ENCODE measurements at regions not wholly inside any gene's neighbourhood (a gene's known extent, or its start where the extent isn't known, plus 50 kb on each side); places are given as distances from the start of the nearest gene placed in this dataset.
"Not testable (repeated sequence)": the region's sequence is repeated elsewhere in the genome, so short reads cannot be mapped to it uniquely, and the experiment has no call there.

DNA sequence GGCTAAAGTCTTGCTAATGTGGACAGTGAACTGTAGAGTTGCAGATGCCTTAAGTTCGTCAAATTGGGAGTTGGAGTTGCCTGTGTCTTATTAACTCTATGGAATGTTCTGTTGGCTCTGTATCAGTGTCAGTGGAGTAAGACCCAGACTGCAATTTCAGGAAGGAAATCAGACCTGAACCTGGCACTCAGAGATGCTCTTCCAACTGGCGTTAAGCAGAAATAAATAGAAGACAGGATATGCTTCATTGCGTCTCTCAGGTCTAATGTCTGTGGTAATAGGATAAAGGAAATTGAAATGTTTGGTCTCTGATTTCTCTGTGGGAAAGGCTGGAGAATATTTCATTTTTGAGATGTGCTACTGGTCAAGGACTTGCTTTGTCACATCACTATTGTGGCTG lies 846.7 kb upstream of the ID2 start:
- no peak for DNase-seq

DNA sequence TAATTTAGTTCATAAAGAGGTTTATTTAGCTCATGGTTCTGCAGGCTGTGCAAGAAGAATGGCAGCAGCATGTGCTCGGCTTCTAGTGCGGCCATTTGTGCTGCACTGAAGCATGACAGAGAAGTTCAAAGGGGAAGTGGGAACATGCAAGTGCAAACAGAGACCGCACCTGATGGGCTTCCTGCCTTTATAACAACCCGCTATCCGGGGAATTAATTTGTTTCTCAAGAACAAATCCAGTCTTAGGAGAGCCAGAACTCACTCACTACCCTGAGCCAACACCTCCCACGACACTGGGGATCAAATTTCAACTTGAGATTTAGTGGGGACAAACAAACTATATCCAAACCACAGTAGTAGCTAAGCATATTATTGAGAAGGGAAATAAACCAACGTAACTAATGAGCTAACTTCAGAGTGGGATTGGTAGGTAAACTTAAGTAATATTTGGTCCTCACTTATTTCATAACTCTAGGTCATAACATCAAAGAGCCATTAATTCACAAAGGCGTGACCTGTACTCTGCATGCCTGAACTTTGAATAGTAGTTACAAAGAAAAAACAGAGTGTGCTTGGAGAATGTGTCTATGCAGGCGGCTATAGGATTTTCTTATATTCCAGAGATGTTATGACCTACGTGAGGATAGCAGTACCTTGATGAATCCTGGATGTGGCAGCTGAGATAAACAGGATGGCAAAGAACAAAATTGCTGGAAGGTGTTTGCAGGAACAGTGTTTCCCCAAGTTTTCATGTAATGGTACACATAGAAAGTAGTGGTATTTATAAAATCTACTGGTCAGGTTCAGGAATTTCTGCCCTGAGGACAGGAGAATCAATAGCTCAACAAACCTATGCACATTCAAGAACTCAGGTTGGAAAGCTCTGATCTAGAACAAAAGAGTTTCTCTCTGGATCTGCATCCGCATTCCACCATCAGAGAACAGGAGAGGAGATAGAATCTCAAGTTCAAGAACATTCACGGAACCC lies 845.9 kb upstream of the ID2 start:
- DNase-seq = no peak

DNA sequence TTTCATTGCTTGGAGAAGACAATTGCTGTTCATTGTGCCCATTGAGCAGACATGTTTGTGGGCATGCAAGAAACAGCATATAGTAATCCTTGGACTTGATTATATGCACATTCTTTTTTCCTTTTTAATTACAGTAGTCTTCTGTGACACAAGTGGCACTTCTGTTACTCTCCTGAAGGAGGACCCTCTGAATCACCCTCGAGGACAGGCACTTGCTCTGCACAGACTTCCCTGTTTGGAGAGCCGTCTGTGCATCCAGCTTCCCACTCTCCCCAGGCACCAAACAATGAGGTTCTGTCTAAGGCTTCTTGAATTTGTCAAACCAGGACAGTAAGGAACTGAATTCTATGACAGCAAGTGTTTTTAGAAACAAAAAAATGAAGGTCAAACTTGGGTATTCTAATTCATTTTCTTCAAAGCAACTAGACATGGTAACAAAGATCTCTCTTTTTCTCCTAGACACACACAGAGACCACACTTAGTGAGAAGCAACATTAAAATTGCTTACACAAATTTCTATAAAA lies 844.6 kb upstream of the ID2 start:
- DNase-seq = no peak

DNA sequence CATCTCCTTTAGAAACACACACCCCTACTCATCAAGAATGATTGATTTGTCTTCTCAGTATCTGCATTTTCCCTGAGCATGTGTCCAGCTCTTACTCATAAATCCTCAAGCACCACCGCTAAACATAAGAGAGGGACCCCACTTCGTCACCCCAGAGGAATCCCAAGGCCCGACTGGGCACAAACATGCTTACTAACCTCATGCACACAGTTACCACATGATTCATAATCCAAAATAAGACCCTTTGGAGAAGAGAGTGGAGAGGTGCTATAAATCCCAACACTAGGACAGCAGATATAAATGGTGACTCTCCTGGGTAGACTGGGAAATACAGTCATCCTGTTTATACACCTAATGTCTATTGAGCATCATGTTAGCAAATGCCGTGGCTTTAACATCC lies 843.2 kb upstream of the ID2 start:
- DNase-seq = no peak

DNA sequence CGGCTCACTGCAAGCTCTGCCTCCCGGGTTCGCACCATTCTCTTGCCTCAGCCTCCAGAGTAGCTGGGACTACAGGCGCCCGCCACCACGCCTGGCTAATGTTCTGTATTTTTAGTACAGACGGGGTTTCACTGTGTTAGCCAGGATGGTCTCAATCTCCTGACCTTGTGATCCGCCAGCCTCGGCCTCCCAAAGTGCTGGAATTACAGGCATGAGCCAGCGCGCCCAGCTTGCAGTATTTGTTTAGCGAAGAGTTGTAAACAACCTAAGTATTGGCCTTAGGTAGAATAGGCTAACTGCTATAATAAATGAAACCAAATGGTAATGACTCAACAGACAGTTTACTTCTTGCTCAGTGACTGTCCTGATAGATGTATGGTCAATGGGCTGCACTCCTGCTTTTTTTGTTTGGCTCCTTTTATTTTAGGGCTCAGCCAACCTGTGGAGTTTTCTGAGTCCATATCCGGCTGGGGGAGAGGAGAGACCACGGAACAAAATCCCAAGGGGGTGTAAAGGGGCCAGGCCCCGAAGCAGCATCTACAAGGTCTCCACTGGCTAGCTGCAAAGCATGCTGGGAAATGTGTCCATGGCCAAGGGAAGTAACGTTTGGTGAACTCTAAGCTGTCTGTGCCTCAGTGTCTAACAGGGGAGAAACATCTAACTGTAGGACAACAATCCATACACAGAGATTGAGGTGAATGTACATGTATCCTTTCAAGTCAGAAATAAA lies 841.0 kb upstream of the ID2 start:
- DNase-seq = no peak

DNA sequence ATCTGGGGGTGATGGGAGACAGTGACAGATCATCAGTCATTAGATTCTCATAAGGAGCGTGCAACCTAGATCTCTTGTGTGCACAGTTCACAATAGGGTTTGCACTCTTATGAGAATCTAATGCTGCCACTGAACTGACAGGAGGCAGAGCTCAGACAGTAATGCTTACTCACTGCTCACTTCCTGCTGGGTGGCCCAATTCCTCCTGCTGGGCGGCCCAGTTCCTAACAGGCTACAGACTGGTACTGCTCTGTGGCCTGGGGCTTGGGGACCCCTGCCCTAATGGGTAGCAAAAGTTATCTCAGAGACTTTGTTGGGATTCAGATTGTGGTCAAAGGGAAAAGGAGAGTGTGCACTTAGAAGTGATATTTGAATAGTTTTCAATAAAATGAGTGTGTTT lies 840.1 kb upstream of the ID2 start:
- no peak for DNase-seq

DNA sequence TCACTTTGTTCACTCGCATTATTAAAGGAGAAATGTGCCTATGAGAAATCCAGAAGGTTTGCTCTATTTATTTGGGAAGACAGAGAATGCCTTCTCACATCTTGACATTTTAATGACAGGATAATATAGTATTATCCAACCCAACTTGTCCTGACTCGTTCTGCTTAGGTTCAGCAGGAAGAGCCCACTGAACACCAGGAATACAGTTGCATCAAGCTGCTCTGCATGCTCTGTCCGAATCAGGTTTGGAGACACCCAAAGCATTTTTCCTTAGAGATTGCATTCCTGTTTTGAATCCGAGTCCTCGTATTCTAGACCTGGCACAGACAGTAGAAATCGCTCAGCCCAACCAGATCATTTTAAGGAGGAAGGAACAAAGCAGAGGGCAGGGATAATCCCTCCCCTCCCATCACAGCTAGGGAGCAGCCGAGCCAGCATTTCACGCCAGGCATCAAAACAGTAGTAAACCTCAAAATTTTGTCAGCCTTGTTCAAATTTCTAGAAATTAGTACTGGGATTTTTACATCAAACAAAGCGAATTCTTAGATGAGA lies 837.4 kb upstream of the ID2 start:
- no peak for DNase-seq

DNA sequence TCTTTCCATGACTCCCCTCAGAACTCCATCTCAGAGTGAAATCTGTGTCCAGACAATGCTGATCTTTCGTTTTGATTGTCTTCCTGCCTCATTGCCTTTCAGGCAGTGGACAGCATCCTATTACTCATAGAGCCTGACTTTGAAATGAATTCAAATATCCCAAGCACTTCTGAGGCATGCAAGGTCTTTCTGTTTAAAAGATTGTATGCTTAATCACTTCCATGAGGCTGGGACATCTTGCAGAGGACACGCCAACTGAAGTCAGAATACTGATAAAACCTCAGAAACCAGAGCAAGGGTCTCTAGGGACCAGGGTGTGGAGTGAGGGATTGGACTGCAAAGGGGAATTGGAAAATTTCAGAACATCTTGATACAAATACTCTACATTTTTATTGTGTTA lies 836.5 kb upstream of the ID2 start:
- no peak for DNase-seq

DNA sequence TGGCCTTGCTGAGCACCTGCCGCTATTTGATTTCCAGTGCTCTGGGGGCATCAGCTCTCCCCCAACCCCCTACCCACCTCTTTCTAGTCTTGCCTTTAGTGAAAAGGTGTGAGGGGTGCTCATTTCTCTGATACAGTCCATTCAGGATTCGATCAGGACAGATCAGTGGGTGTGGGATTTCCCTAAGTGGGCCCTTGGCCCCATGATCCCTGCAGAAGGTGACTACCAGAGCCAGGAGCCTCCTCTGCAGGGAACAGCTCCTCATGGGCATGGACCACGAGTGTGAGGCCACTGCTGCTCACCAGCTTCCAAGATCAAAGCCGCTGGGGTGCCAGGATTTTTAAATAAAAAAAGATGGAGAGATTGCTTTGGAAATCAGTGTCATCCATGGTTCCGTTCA lies 835.2 kb upstream of the ID2 start:
- DNase-seq = no peak

DNA sequence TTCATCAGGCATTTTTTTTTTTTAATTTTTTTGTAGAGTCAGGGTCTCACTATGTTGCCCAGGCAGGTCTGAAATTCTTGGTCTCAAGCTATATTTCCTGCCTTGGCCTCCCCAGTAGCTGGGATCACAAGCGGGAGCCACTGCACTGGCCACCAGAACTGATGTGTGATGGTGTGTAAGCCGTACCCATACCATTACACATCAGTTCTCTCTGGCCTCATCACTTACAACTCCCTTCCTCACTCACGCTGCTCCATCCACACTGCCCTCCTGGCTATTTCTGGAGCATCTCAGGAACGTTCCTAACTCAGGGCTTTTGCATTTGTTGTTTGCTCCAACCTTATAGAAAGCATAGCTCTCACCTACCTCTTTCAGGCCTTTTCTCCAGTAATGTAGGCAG lies 834.5 kb upstream of the ID2 start:
- DNase-seq = no peak

DNA sequence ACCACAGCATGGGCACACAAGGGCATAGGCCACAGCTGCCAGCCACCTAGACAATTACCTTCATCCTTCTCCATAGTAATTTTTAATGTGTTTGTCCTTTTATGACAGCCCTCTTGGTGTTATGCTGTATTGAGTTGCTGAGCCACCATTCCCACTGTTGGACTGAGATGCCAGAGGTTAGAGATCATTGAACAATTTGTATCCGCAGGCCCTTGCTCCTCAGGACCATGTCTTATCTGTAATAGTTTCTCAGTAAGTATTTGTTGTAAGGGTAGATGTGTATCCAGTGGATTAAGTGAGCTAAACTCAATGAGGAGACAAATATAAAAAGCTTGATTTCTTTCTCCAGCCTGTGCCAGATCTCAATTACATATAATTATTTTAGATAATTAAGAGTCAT lies 832.8 kb upstream of the ID2 start:
- DNase-seq = no peak

DNA sequence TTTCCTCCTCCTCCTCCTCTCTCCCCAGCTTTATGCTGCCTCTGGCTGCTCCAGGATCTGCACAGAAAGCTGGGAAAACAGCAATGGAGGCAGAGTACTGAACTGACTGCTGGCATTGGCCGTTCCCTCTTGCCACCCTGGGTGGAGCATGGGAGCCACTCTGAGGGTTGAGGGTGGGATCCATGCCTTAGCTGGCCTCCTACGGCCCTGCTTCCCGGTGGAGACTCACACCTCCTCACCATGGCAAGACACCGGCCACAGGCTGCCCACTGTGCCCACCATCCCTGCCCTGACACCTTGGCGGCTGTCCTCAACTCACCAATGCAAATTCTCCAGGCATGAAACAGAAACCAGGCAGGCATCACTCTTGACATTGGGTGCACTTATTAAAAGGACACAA lies 832.3 kb upstream of the ID2 start:
- DNase-seq = no peak

DNA sequence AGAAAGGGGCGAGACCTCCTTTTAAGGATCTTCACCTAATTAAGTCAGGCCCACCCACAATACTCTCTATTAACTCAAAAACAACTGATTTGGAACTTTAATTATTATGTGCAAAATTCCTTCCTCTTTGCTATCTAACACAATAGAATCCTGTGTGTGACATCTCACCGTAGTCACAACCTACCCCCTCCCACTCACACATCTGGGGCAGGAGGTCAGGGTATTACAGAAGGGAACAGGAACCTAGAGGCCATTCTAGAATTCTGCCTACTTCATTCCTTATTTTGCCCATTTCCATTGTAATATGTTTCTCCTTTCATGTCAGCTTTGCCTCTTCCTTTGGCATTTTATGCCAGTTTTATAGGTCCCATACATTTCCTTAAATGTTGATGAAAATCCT lies 829.3 kb upstream of the ID2 start:
- no peak for DNase-seq

DNA sequence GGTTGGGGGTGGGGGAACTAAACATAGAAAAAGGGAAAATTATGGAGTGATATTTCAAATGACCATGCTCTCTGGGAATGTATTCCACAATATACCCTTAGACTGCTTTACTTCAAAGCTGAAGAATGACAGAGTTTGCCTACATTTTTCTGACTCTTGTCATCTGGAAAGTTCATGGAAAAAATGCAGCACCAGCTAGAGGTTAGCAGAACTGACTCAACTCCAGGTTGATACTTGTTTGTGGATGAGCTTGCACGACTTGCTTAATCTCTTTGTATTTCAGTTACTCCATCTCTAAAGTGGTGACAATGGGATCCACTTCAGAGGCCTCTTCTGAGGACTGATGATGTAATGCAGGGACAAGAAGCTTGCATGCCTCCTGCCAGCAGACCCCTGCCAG lies 824.0 kb upstream of the ID2 start:
- no peak for DNase-seq

DNA sequence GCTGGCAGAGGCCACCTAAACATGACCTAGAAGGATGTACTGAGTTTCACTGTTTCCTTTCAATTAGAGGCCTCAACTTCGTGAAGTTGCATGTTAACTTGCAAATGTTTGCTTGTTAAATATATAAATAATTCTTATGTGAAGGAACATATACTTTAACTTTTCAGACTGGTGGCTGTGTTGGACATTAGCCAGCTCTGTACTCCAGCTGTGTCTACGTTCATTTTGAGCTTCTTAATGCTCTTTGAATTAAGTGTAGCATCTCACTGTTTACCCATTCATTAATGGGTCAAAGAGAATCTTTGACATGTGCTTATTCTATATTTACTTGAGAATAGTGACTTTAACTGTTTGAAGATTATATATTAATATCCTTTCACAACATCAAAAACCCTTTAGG lies 823.2 kb upstream of the ID2 start:
- no peak for DNase-seq

DNA sequence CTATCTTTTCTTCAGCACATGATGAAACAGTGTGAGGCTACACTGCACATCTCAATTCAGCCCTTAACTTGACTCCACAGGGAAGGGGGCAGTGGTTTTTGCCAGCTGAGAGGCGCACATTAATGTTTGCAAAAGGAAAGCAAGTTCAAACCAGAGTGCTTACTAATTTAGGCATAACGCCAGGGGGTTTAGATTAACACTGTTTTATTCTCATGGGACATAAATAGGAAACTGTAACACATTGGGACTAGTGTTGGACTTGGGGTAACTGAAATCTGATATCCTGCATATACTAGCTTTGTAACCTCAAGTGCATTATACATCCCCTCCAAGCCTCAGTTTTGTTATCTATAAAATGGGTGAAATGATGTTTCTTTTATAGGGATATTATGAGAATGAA lies 821.2 kb upstream of the ID2 start:
- DNase-seq = no peak

DNA sequence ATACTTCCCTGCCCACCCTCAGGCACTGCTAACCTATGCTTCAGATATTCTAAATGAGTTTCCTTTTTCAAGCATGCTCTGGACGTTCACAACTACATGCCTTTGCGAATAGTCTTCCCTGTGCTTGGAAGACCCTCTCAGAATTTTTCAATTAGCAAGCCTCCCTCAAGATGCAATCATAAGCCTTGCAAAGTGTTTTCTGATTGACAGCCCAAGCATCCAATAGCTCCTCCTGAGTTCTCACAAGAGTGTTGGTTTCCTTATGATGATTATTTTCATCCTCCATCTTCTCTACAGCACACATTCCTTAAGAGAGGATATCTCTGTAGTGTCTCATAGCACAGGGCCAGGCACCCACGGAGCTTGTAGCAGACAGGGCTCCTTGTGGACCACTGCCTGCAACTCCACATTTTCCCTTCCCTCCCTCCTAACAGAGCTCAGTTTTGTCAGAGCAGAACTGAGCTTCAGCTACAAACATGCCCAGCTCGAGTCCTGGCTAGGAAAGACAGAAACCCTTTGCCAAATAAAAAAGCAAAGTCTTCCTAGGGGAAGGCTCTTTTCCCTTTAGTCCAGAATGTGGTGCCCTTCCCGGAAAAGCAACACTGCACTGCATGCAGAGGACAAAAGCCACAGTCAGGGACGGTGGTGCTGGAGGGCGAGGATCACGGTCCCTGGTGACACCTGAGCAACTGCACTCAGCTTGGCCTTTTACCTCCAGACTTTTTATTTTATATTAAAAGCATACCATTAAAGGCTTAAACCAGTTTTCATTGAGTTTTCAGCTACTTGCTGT lies 819.8 kb upstream of the ID2 start:
- DNase-seq = no peak

DNA sequence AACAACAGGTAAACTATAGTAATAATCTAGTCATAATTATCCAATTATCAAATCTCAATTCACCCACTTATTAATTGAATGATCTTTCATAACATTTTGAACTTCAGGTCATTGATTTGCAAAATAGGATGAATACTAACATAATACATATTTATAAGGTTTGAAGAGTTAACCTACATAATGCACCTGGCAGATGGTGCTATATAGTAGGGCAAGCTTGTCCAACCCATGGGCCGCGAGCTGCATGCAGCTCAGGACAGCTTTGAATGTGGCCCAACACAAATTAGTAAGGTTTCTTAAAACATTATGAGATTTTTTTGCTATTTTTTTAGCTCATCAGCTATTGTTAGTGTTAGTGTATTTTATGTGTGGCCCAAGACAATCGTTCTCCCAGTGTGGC lies 815.8 kb upstream of the ID2 start:
- no peak for DNase-seq

DNA sequence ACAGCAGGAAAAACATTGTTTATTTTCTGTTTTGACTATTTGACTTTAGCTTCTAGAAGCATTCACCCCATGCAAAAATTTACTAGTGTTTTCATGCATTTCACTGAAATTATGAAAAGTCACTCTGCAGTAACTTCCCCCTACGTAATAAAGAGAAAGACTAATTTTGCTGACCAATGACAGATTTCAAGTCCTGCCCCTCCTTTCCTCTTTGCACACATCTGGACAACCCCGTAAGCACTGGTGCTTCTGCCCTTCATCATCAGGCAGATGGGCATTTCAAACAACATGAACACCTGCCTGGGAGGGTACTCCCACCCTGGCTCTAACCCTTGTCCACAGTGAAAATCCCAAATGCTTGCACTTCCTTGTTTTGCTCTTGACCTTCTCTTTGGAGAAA lies 815.0 kb upstream of the ID2 start:
- DNase-seq = no peak

DNA sequence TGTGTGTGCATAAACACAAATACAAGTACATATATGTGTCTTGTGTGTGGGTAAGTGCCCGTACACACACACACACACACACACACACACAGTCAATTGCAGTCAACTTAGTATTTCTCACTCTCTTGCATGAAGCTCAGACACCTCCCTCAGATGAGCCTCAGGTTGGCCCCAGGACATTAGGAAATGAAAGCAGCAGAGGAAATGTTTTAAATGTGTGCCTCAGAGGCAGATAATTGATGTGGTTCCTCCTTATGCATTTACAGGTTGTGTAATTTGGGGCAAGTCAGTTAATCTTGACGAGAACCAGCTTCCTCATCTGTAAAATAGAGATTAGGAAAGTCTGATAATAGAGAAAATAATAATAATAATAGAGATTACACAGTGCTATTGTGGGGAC lies 814.0 kb upstream of the ID2 start:
- DNase-seq = no peak

DNA sequence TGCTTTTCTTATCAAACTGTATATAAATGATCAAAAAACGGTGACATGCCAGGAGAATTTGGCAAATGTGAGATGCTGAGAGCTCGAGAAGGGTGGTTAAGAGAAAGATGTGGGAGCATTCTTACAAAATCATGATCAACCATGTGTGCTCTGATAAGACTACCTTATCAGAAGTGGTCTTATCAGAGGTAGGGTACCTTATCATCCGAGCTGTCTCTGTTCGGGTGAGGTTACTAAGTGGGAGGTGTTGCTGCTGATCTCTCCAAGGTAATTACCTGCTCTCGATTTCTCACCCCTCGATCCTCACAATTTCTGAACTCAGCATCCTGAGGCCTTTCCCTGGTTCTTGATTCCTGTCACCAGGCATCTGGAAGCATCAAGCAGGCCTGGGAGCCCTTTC lies 813.0 kb upstream of the ID2 start:
- DNase-seq = no peak

DNA sequence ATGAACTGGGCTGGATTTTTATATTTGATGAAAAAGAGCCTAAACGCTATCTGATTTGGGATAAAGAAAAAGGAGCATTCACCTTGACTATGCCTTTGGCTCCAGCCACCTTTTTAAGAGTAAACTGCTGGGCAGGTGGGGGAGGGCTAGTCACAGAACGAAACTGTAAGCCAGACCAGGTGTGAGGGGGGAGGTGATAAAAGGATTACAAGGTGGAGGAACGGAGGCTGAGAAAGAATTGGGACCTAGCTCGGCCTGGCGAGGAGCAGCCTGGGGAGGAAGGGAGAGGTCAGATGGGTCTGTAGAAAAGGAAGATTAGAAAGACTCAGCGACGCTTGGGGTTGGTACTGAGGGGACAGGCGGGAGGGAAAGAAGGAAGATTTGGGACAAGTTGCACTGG lies 805.4 kb upstream of the ID2 start:
- DNase-seq = not testable (repeated sequence)

DNA sequence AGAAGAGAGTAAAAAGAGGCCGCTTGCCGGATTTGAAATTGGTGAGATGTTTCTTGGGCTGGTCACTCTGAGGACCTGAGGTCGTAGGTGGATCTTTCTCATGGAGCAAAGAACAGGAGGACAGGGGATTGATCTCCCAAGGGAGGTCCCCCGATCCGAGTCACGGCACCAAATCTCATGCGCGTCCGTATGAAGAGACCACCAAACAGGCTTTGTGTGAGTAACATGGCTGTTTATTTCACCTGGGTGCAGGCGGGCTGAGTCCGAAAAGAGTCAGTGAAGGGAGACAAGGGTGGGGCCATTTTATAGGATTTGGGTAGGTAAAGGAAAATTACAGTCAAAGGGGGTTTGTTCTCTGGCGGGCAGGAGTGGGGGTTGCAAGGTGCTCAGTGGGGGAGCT lies 803.6 kb upstream of the ID2 start:
- DNase-seq = not testable (repeated sequence)

Measured in NCI-H1436 (cell line).